ENCODE measurements at regions not wholly inside any gene's neighbourhood (a gene's known extent, or its start where the extent isn't known, plus 50 kb on each side); places are given as distances from the start of the nearest gene placed in this dataset.

GRCh38 chr16:13436641-13437412 lies 483.1 kb upstream of the ERCC4 start:
- Histone ChIP-seq H3K4me1 (ENCODE audit: insufficient read depth, low read length, poor library complexity, severe bottlenecking) (peaks cover 21% of the 10 kb centered on the region), H3K27ac (ENCODE audit: low read depth, low read length, poor library complexity, severe bottlenecking) (no peak overlapping the region), H3K9me2 (ENCODE audit: insufficient read depth, low read length) (no peaks in the 10 kb centered on the region), H3K36me3 (ENCODE audit: insufficient read depth, low read length) (no peaks in the 10 kb centered on the region), H3K4me3 (ENCODE audit: low read depth, low read length, poor library complexity, severe bottlenecking) (no peak overlapping the region), H3K79me2 (ENCODE audit: insufficient read depth, low read depth, low read length) (no peaks in the 10 kb centered on the region), H2AFZ (ENCODE audit: low read length) (peak overlapping the region; percentile 58; the same call in 1 of the 2 replicates), H3K4me2 (ENCODE audit: low read length) (peak overlapping the region; percentile 13; the same call in 1 of the 2 replicates), H3K9me3 (ENCODE audit: low read length) (no peaks in the 10 kb centered on the region), H4K20me1 (ENCODE audit: insufficient read depth, low read length) (no peaks in the 10 kb centered on the region)
- no peak for DNase-seq (ENCODE audit: low spot score)
- BruUV-seq (replicated peaks), result no TSS peak
- CTCF ChIA-PET (ENCODE audit: unreplicated experiment), result no interaction called here
- POLR2A ChIA-PET, result interaction anchor here (2.2 kb wide), 1 partner anchor 46 kb away, joined by 9 read pairs; no protein-coding TSS in a partner anchor
- intact Hi-C loops (cut with micrococcal nuclease; ENCODE audit: unreplicated experiment), result no loop called here
- TF ChIP-seq CTCF (conservative IDR thresholded peaks at IDR 0.05; ENCODE audit: low read length) (no peak), EZH2phosphoT487 (IDR thresholded peaks at IDR 0.05; ENCODE audit: borderline replicate concordance, low read depth, low read length) (no peak)

GRCh38 chr16:13437413-13437795 lies 482.6 kb upstream of the ERCC4 start:
- intact Hi-C loops (cut with micrococcal nuclease; ENCODE audit: unreplicated experiment), result no loop called here
- TF ChIP-seq CTCF (conservative IDR thresholded peaks at IDR 0.05; ENCODE audit: low read length) (no peak), EZH2phosphoT487 (IDR thresholded peaks at IDR 0.05; ENCODE audit: borderline replicate concordance, low read depth, low read length) (no peak)
- Histone ChIP-seq H3K27ac (ENCODE audit: low read depth, low read length, poor library complexity, severe bottlenecking) (no peak overlapping the region), H3K9me3 (ENCODE audit: low read length) (no peaks in the 10 kb centered on the region), H3K9me2 (ENCODE audit: insufficient read depth, low read length) (no peaks in the 10 kb centered on the region), H3K36me3 (ENCODE audit: insufficient read depth, low read length) (no peaks in the 10 kb centered on the region), H3K4me2 (ENCODE audit: low read length) (no peak overlapping the region), H3K4me1 (ENCODE audit: insufficient read depth, low read length, poor library complexity, severe bottlenecking) (peaks cover 21% of the 10 kb centered on the region), H3K4me3 (ENCODE audit: low read depth, low read length, poor library complexity, severe bottlenecking) (no peak overlapping the region), H3K79me2 (ENCODE audit: insufficient read depth, low read depth, low read length) (no peaks in the 10 kb centered on the region), H4K20me1 (ENCODE audit: insufficient read depth, low read length) (no peaks in the 10 kb centered on the region), H2AFZ (ENCODE audit: low read length) (no peak overlapping the region)
- ChIA-PET CTCF (ENCODE audit: unreplicated experiment) (no interaction called here), POLR2A (interaction anchor here (2.2 kb wide), 1 partner anchor 46 kb away, joined by 9 read pairs; no protein-coding TSS in a partner anchor)
- no TSS peak for BruUV-seq (replicated peaks)
- no peak for DNase-seq (ENCODE audit: low spot score)

GRCh38 chr16:13438064-13438463 lies 481.9 kb upstream of the ERCC4 start:
- Histone ChIP-seq H3K4me1 (ENCODE audit: insufficient read depth, low read length, poor library complexity, severe bottlenecking) (peaks cover 21% of the 10 kb centered on the region), H3K36me3 (ENCODE audit: insufficient read depth, low read length) (no peaks in the 10 kb centered on the region), H3K9me3 (ENCODE audit: low read length) (no peaks in the 10 kb centered on the region), H3K4me2 (ENCODE audit: low read length) (no peak overlapping the region), H3K4me3 (ENCODE audit: low read depth, low read length, poor library complexity, severe bottlenecking) (no peak overlapping the region), H2AFZ (ENCODE audit: low read length) (peak overlapping the region; percentile 1; the same call in 1 of the 2 replicates), H4K20me1 (ENCODE audit: insufficient read depth, low read length) (no peaks in the 10 kb centered on the region), H3K27ac (ENCODE audit: low read depth, low read length, poor library complexity, severe bottlenecking) (no peak overlapping the region), H3K79me2 (ENCODE audit: insufficient read depth, low read depth, low read length) (no peaks in the 10 kb centered on the region), H3K9me2 (ENCODE audit: insufficient read depth, low read length) (no peaks in the 10 kb centered on the region)
- DNase-seq (ENCODE audit: low spot score), result no peak
- no peak for TF ChIP-seq CTCF (conservative IDR thresholded peaks at IDR 0.05; ENCODE audit: low read length)
- TF ChIP-seq EZH2phosphoT487 (IDR thresholded peaks at IDR 0.05; ENCODE audit: borderline replicate concordance, low read depth, low read length), result no peak
- intact Hi-C loops (cut with micrococcal nuclease; ENCODE audit: unreplicated experiment), result no loop called here
- CTCF ChIA-PET (ENCODE audit: unreplicated experiment), result interaction anchor here (0.7 kb wide), 1 partner anchor 15 kb away, joined by 3 read pairs; no protein-coding TSS in a partner anchor
- BruUV-seq (replicated peaks), result no TSS peak
- POLR2A ChIA-PET, result interaction anchor here (0.7 to 2.2 kb wide), 2 partner anchors 10 to 47 kb away, joined by 3 to 9 read pairs; no protein-coding TSS in a partner anchor

Measured in OCI-LY7 (cell line).